ENCODE measurements at regions not wholly inside any gene's neighbourhood (a gene's known extent, or its start where the extent isn't known, plus 50 kb on each side); places are given as distances from the start of the nearest gene placed in this dataset.

DNA sequence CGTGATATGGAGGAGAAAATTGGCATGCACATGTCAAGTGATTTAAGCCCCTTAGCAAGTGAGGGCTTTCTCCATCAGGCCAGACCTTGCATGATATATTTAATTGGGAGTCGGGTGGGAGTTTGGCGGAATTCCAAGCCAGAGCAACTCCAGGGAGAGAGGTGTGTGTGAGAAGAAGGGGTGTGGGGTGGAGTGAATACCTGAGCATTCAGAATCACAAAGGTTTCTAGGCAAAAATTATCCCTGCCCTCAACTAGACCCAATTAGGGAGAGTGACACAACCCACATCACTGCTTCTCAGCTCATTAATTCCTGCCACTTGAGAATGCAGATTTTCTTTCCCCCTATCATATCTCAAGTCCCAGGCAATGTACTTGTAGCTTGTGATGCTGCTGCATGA lies 279.7 kb upstream of the TUT7 start:
- H3K27ac ChIP-seq (ENCODE audit: insufficient read depth, low read length), result no peak overlapping the region
- TF ChIP-seq EZH2 (IDR thresholded peaks at IDR 0.05; ENCODE audit: low read length, missing control alignments), result no peak
- TF ChIP-seq, protein P1, sequence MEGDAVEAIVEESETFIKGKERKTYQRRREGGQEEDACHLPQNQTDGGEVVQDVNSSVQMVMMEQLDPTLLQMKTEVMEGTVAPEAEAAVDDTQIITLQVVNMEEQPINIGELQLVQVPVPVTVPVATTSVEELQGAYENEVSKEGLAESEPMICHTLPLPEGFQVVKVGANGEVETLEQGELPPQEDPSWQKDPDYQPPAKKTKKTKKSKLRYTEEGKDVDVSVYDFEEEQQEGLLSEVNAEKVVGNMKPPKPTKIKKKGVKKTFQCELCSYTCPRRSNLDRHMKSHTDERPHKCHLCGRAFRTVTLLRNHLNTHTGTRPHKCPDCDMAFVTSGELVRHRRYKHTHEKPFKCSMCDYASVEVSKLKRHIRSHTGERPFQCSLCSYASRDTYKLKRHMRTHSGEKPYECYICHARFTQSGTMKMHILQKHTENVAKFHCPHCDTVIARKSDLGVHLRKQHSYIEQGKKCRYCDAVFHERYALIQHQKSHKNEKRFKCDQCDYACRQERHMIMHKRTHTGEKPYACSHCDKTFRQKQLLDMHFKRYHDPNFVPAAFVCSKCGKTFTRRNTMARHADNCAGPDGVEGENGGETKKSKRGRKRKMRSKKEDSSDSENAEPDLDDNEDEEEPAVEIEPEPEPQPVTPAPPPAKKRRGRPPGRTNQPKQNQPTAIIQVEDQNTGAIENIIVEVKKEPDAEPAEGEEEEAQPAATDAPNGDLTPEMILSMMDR (conservative IDR thresholded peaks at IDR 0.05 in 1 of 2, IDR thresholded peaks at IDR 0.05 in 1 of 2; ENCODE audit: low read depth in 1 of 2, low read length in 2 of 2), result no peak

DNA sequence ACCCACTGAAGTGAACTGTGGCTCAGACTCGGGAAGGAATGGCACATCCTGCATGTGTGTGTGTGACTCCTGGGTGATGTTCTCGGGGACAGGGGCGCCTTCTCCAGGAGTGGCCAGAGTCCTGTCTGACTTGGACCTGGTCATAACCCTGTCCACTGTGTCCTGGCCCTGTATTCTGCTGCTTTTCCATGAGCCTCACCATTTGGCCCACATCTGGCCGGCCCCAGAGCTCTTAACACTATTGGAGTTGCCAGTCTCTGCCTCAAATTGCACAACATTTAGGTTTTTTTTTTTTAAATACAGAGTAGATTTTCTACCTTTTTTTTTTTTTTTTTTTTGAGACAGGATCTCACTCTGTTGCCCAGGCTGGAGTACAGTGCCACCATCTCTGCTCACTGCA lies 278.3 kb upstream of the TUT7 start:
- H3K9me3 ChIP-seq (ENCODE audit: control insufficient read depth, insufficient read depth, low read depth, low read length), result no peaks in the 10 kb centered on the region
- TF ChIP-seq EZH2 (IDR thresholded peaks at IDR 0.05; ENCODE audit: low read length, missing control alignments), result no peak
- TF ChIP-seq, protein P1 (conservative IDR thresholded peaks at IDR 0.05 in 1 of 2, IDR thresholded peaks at IDR 0.05 in 1 of 2; ENCODE audit: low read depth in 1 of 2, low read length in 2 of 2), result no peak
- no peaks in the 10 kb centered on the region for H3K4me1 ChIP-seq (ENCODE audit: control insufficient read depth, extremely low read depth, insufficient read depth, low read length)
- no peak overlapping the region for H3K9ac ChIP-seq (ENCODE audit: insufficient read depth, low read length)
- no peaks in the 10 kb centered on the region for H4K20me1 ChIP-seq (ENCODE audit: control insufficient read depth, extremely low read depth, insufficient read depth, low read length)
- H3K79me2 ChIP-seq (ENCODE audit: control insufficient read depth, insufficient read depth, low read length), result no peaks in the 10 kb centered on the region
- no peak for DNase-seq (ENCODE audit: low read depth in 2 of 2)
- H3K27me3 ChIP-seq (ENCODE audit: control insufficient read depth, insufficient read depth, low read length), result no peaks in the 10 kb centered on the region
- no peak overlapping the region for H3K4me2 ChIP-seq (ENCODE audit: extremely low read depth, insufficient read depth, low read length)
- H3K36me3 ChIP-seq (ENCODE audit: control insufficient read depth, insufficient read depth, low read length), result no peaks in the 10 kb centered on the region
- no peak overlapping the region for H3K4me3 ChIP-seq (replicated peaks in 1 of 4; ENCODE audit: control extremely low read depth in 1 of 4, insufficient read depth in 1 of 4, low read depth in 3 of 4, low read length in 4 of 4)
- no peak overlapping the region for H3K27ac ChIP-seq (ENCODE audit: insufficient read depth, low read length)
- H2AFZ ChIP-seq (ENCODE audit: low read length), result no peak overlapping the region

More for the DNA sequence above, 279.7 kb upstream of the TUT7 start:
- no peaks in the 10 kb centered on the region for H3K9me3 ChIP-seq (ENCODE audit: control insufficient read depth, insufficient read depth, low read depth, low read length)
- H3K9ac ChIP-seq (ENCODE audit: insufficient read depth, low read length), result no peak overlapping the region
- no peak overlapping the region for H3K4me3 ChIP-seq (replicated peaks in 1 of 4; ENCODE audit: control extremely low read depth in 1 of 4, insufficient read depth in 1 of 4, low read depth in 3 of 4, low read length in 4 of 4)
- no peaks in the 10 kb centered on the region for H3K27me3 ChIP-seq (ENCODE audit: control insufficient read depth, insufficient read depth, low read length)
- no peak overlapping the region for H2AFZ ChIP-seq (ENCODE audit: low read length)
- H4K20me1 ChIP-seq (ENCODE audit: control insufficient read depth, extremely low read depth, insufficient read depth, low read length), result no peaks in the 10 kb centered on the region
- no peaks in the 10 kb centered on the region for H3K79me2 ChIP-seq (ENCODE audit: control insufficient read depth, insufficient read depth, low read length)
- DNase-seq (ENCODE audit: low read depth in 2 of 2), result no peak
- no peaks in the 10 kb centered on the region for H3K4me1 ChIP-seq (ENCODE audit: control insufficient read depth, extremely low read depth, insufficient read depth, low read length)
- H3K4me2 ChIP-seq (ENCODE audit: extremely low read depth, insufficient read depth, low read length), result no peak overlapping the region
- H3K36me3 ChIP-seq (ENCODE audit: control insufficient read depth, insufficient read depth, low read length), result no peaks in the 10 kb centered on the region

DNA sequence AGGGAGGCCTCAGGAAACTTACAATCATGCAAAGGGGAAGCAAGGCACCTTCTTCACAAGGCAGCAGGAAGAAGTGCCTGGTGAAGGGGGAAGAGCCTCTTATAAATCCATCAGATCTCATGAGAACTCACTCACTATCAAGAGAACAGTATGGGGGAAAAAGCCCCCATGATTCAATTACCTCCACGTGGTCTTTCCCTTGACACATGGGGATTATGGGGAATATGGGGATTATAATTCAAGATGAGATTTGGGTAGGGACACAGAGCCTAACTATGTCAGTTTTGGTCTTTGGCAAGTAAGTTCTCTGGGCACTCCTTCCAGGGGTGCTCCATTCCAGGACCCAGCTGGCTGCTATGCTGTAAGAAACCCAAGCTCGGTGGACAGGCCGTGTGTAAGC lies 275.3 kb upstream of the TUT7 start:
- DNase-seq (ENCODE audit: low read depth in 2 of 2), result no peak
- no peak overlapping the region for H2AFZ ChIP-seq (ENCODE audit: low read length)
- H3K4me1 ChIP-seq (ENCODE audit: control insufficient read depth, extremely low read depth, insufficient read depth, low read length), result no peaks in the 10 kb centered on the region
- no peaks in the 10 kb centered on the region for H3K9me3 ChIP-seq (ENCODE audit: control insufficient read depth, insufficient read depth, low read depth, low read length)
- no peaks in the 10 kb centered on the region for H3K79me2 ChIP-seq (ENCODE audit: control insufficient read depth, insufficient read depth, low read length)
- no peak overlapping the region for H3K4me2 ChIP-seq (ENCODE audit: extremely low read depth, insufficient read depth, low read length)
- no peak overlapping the region for H3K4me3 ChIP-seq (replicated peaks in 1 of 4; ENCODE audit: control extremely low read depth in 1 of 4, insufficient read depth in 1 of 4, low read depth in 3 of 4, low read length in 4 of 4)
- H3K27me3 ChIP-seq (ENCODE audit: control insufficient read depth, insufficient read depth, low read length), result no peaks in the 10 kb centered on the region
- H3K9ac ChIP-seq (ENCODE audit: insufficient read depth, low read length), result no peak overlapping the region
- H3K36me3 ChIP-seq (ENCODE audit: control insufficient read depth, insufficient read depth, low read length), result no peaks in the 10 kb centered on the region
- no peaks in the 10 kb centered on the region for H4K20me1 ChIP-seq (ENCODE audit: control insufficient read depth, extremely low read depth, insufficient read depth, low read length)
- no peak overlapping the region for H3K27ac ChIP-seq (ENCODE audit: insufficient read depth, low read length)
- TF ChIP-seq EZH2 (IDR thresholded peaks at IDR 0.05; ENCODE audit: low read length, missing control alignments), result no peak
- TF ChIP-seq, protein P1 (conservative IDR thresholded peaks at IDR 0.05 in 1 of 2, IDR thresholded peaks at IDR 0.05 in 1 of 2; ENCODE audit: low read depth in 1 of 2, low read length in 2 of 2), result no peak

Data from fibroblast of lung (primary cell).